Body of pancreas (tissue), 4 donors: ENCODE measurements at regions not wholly inside any gene's neighbourhood (a gene's known extent, or its start where the extent isn't known, plus 50 kb on each side); places are given as distances from the start of the nearest gene placed in this dataset.
"Not testable (repeated sequence)": the region's sequence is repeated elsewhere in the genome, so short reads cannot be mapped to it uniquely, and the experiment has no call there.

Experiments used
- POLR2A ChIP-seq, 3 donors: fragments of 450-650 bp; IDR thresholded peaks; one replicate each; pipeline ENCODE4 v1.6.1; 2016; ENCODE audit warnings: antibody characterized with exemption in 3 of 3, mild to moderate bottlenecking in 2 of 3
- TF ChIP-seq, protein P1 (sequence below), 7 experiments: fragments of 450-650 bp in 4 of 7; fragments of 200-600 bp in 3 of 7; sonication (generic) in 3 of 7; IDR thresholded peaks; one replicate each; pipeline ENCODE4 v1.5.1; 2016 to 2019; ENCODE audit warnings: antibody characterized with exemption in 7 of 7

DNA sequence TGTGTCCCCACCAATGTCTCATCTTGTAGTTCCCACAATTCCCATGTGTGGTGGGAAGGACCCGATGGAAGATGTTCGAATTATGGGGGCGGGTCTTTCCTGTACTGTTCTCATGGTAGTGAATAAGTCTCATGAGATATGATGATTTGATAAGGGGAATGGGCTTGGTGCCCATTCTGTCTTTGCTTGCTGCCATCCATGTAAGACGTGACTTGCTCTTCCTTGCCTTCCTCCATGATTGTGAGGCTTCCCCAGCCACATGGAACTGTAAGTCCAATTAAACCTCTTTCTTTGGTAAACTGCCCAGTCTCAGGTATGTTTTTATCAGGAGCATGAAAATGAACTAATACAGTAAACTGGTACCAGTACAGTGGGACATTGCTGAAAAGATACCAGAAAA is 909.9 kb upstream of the KLHL29 start:
- TF ChIP-seq, protein P1, sequence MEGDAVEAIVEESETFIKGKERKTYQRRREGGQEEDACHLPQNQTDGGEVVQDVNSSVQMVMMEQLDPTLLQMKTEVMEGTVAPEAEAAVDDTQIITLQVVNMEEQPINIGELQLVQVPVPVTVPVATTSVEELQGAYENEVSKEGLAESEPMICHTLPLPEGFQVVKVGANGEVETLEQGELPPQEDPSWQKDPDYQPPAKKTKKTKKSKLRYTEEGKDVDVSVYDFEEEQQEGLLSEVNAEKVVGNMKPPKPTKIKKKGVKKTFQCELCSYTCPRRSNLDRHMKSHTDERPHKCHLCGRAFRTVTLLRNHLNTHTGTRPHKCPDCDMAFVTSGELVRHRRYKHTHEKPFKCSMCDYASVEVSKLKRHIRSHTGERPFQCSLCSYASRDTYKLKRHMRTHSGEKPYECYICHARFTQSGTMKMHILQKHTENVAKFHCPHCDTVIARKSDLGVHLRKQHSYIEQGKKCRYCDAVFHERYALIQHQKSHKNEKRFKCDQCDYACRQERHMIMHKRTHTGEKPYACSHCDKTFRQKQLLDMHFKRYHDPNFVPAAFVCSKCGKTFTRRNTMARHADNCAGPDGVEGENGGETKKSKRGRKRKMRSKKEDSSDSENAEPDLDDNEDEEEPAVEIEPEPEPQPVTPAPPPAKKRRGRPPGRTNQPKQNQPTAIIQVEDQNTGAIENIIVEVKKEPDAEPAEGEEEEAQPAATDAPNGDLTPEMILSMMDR (IDR thresholded peaks at IDR 0.05): not testable (repeated sequence)
- TF ChIP-seq POLR2A (IDR thresholded peaks at IDR 0.05): not testable (repeated sequence)
